Colonic mucosa (tissue), 4 donors: ENCODE measurements at regions not wholly inside any gene's neighbourhood (a gene's known extent, or its start where the extent isn't known, plus 50 kb on each side); places are given as distances from the start of the nearest gene placed in this dataset.

Experiments used
- DNase-seq: peaks from one replicate; pipeline ENCODE4 v3.0.0-alpha.2; 2020
- H3K27ac ChIP-seq: fragments of 200-600 bp; one replicate; pipeline ENCODE4 v1.8.0; 2021
- H3K27me3 ChIP-seq: fragments of 200-600 bp; one replicate; pipeline ENCODE4 v1.8.0; 2021
- H3K36me3 ChIP-seq: fragments of 200-600 bp; one replicate; pipeline ENCODE4 v1.8.0; 2021
- H3K4me1 ChIP-seq: fragments of 200-600 bp; one replicate; pipeline ENCODE4 v1.8.0; 2021; ENCODE audit warnings: mild to moderate bottlenecking
- H3K4me3 ChIP-seq: fragments of 200-600 bp; one replicate; pipeline ENCODE4 v1.8.0; 2021
- H3K9ac ChIP-seq, 2 donors: one replicate each; pipeline ENCODE4 v1.7.0; 2013; ENCODE audit warnings: control low read depth in 2 of 2, low read depth in 2 of 2, low read length in 2 of 2
- H3K9me3 ChIP-seq: fragments of 200-600 bp; one replicate; pipeline ENCODE4 v1.8.0; 2021
- CTCF ChIP-seq: fragments of 200-600 bp; IDR thresholded peaks from one replicate; pipeline ENCODE4 v1.8.0; 2022; ENCODE audit warnings: antibody characterized with exemption, mild to moderate bottlenecking
- intact Hi-C: fragments of 100-400 bp; cut with DNase I; formaldehyde crosslinking; loops from one replicate; pipeline ENCODE4 v1.14.1; 2022
- donor health status: healthy.
- donor health status: DM: no; HTN: no; CAD: no.
- donor health status: DM: no; HTN: no; CAD: no.

GRCh38 chr11:92388380-92388779 lies 163.8 kb downstream of the FAT3 start:
- DNase-seq, result no peak

GRCh38 chr11:92390783-92391182 lies 166.2 kb downstream of the FAT3 start:
- DNase-seq, result no peak

More at GRCh38 chr11:92388380-92388779, 163.8 kb downstream of the FAT3 start:
- no peaks in the 10 kb centered on the region for H3K9me3 ChIP-seq
- H3K4me1 ChIP-seq, result no peaks in the 10 kb centered on the region
- no peak overlapping the region for H3K27ac ChIP-seq
- H3K4me3 ChIP-seq, result no peak overlapping the region
- H3K36me3 ChIP-seq, result no peaks in the 10 kb centered on the region
- H3K9ac ChIP-seq, result no peak overlapping the region
- intact Hi-C loops, result no loop called here
- no peaks in the 10 kb centered on the region for H3K27me3 ChIP-seq
- TF ChIP-seq CTCF, result no peak

GRCh38 chr11:92391364-92391763 lies 166.7 kb downstream of the FAT3 start:
- H3K9me3 ChIP-seq, result no peaks in the 10 kb centered on the region
- no peak overlapping the region for H3K4me3 ChIP-seq
- intact Hi-C loops, result no loop called here
- no peak for TF ChIP-seq CTCF
- DNase-seq, result no peak
- H3K4me1 ChIP-seq, result no peaks in the 10 kb centered on the region
- H3K9ac ChIP-seq, result no peak overlapping the region
- no peaks in the 10 kb centered on the region for H3K36me3 ChIP-seq
- no peak overlapping the region for H3K27ac ChIP-seq
- no peaks in the 10 kb centered on the region for H3K27me3 ChIP-seq

More at GRCh38 chr11:92390783-92391182, 166.2 kb downstream of the FAT3 start:
- Histone ChIP-seq H3K9ac (no peak overlapping the region), H3K27ac (no peak overlapping the region), H3K27me3 (no peaks in the 10 kb centered on the region), H3K4me1 (no peaks in the 10 kb centered on the region), H3K4me3 (no peak overlapping the region), H3K36me3 (no peaks in the 10 kb centered on the region), H3K9me3 (no peaks in the 10 kb centered on the region)
- intact Hi-C loops, result no loop called here
- no peak for TF ChIP-seq CTCF

- H3K9me3 ChIP-seq, result no peaks in the 10 kb centered on the region
- no peak overlapping the region for H3K9ac ChIP-seq
- intact Hi-C loops, result no loop called here
- no peaks in the 10 kb centered on the region for H3K27me3 ChIP-seq
- no peak overlapping the region for H3K4me3 ChIP-seq
- DNase-seq, result no peak
- no peak overlapping the region for H3K27ac ChIP-seq
- TF ChIP-seq CTCF, result no peak
- no peaks in the 10 kb centered on the region for H3K36me3 ChIP-seq
- no peaks in the 10 kb centered on the region for H3K4me1 ChIP-seq
Measured at GRCh38 chr11:92391808-92392207, 167.2 kb downstream of the FAT3 start.

GRCh38 chr11:92393218-92393617 lies 168.6 kb downstream of the FAT3 start:
- H3K4me3 ChIP-seq, result no peak overlapping the region
- no peaks in the 10 kb centered on the region for H3K27me3 ChIP-seq
- H3K36me3 ChIP-seq, result no peaks in the 10 kb centered on the region
- no peaks in the 10 kb centered on the region for H3K9me3 ChIP-seq
- no peaks in the 10 kb centered on the region for H3K4me1 ChIP-seq
- TF ChIP-seq CTCF, result no peak
- intact Hi-C loops, result no loop called here
- no peak overlapping the region for H3K9ac ChIP-seq
- H3K27ac ChIP-seq, result no peak overlapping the region
- no peak for DNase-seq

- no peak overlapping the region for H3K9ac ChIP-seq
- H3K27me3 ChIP-seq, result no peaks in the 10 kb centered on the region
- H3K27ac ChIP-seq, result no peak overlapping the region
- H3K4me1 ChIP-seq, result no peaks in the 10 kb centered on the region
- intact Hi-C loops, result no loop called here
- TF ChIP-seq CTCF, result no peak
- H3K36me3 ChIP-seq, result no peaks in the 10 kb centered on the region
- H3K4me3 ChIP-seq, result no peak overlapping the region
- no peak for DNase-seq
- no peaks in the 10 kb centered on the region for H3K9me3 ChIP-seq
Measured at GRCh38 chr11:92396133-92396532, 171.5 kb downstream of the FAT3 start.
